ENCODE measurements at regions not wholly inside any gene's neighbourhood (a gene's known extent, or its start where the extent isn't known, plus 50 kb on each side); places are given as distances from the start of the nearest gene placed in this dataset.

- peaks cover 34% of the 10 kb centered on the region for H3K27me3 ChIP-seq
- H3K4me1 ChIP-seq (ENCODE audit: low read depth), result no peaks in the 10 kb centered on the region
- no peak overlapping the region for H3K27ac ChIP-seq
- H3K9me3 ChIP-seq (ENCODE audit: low read depth), result no peaks in the 10 kb centered on the region
- no peak for DNase-seq (ENCODE audit: low read depth in 1 of 2, low spot score in 1 of 2)
- no peak overlapping the region for H3K4me3 ChIP-seq
- no peaks in the 10 kb centered on the region for H3K36me3 ChIP-seq
- no peak for TF ChIP-seq CTCF (IDR thresholded peaks at IDR 0.05; ENCODE audit: low read depth, low read length)
Observed at GRCh38 chr13:111516712-111517640, 196.5 kb downstream of the TEX29 start.

GRCh38 chr13:111517641-111518010, 197.2 kb downstream of the TEX29 start:
- Histone ChIP-seq H3K27ac (no peak overlapping the region), H3K27me3 (peaks cover 28% of the 10 kb centered on the region), H3K9me3 (ENCODE audit: low read depth) (no peaks in the 10 kb centered on the region), H3K36me3 (no peaks in the 10 kb centered on the region), H3K4me3 (no peak overlapping the region), H3K4me1 (ENCODE audit: low read depth) (no peaks in the 10 kb centered on the region)
- TF ChIP-seq CTCF (IDR thresholded peaks at IDR 0.05; ENCODE audit: low read depth, low read length), result no peak
- DNase-seq (ENCODE audit: low read depth in 1 of 2, low spot score in 1 of 2), result no peak

GRCh38 chr13:111518161-111518792, 197.8 kb downstream of the TEX29 start:
- DNase-seq (ENCODE audit: low read depth in 1 of 2, low spot score in 1 of 2), result no peak
- H3K9me3 ChIP-seq (ENCODE audit: low read depth), result no peaks in the 10 kb centered on the region
- peaks cover 27% of the 10 kb centered on the region for H3K27me3 ChIP-seq
- no peaks in the 10 kb centered on the region for H3K36me3 ChIP-seq
- H3K4me1 ChIP-seq (ENCODE audit: low read depth), result no peaks in the 10 kb centered on the region
- TF ChIP-seq CTCF (IDR thresholded peaks at IDR 0.05; ENCODE audit: low read depth, low read length), result no peak
- no peak overlapping the region for H3K4me3 ChIP-seq
- H3K27ac ChIP-seq, result no peak overlapping the region

- Histone ChIP-seq H3K27ac (no peak overlapping the region), H3K27me3 (peaks cover 22% of the 10 kb centered on the region), H3K9me3 (ENCODE audit: low read depth) (no peaks in the 10 kb centered on the region), H3K4me3 (no peak overlapping the region), H3K4me1 (ENCODE audit: low read depth) (no peaks in the 10 kb centered on the region), H3K36me3 (no peaks in the 10 kb centered on the region)
- no peak for TF ChIP-seq CTCF (IDR thresholded peaks at IDR 0.05; ENCODE audit: low read depth, low read length)
- no peak for DNase-seq (ENCODE audit: low read depth in 1 of 2, low spot score in 1 of 2)
Observed at GRCh38 chr13:111519041-111519440, 198.6 kb downstream of the TEX29 start.

- peaks cover 22% of the 10 kb centered on the region for H3K27me3 ChIP-seq
- H3K4me3 ChIP-seq, result no peak overlapping the region
- no peak for DNase-seq (ENCODE audit: low read depth in 1 of 2, low spot score in 1 of 2)
- no peaks in the 10 kb centered on the region for H3K9me3 ChIP-seq (ENCODE audit: low read depth)
- H3K36me3 ChIP-seq, result no peaks in the 10 kb centered on the region
- no peak overlapping the region for H3K27ac ChIP-seq
- no peaks in the 10 kb centered on the region for H3K4me1 ChIP-seq (ENCODE audit: low read depth)
- no peak for TF ChIP-seq CTCF (IDR thresholded peaks at IDR 0.05; ENCODE audit: low read depth, low read length)
Observed at GRCh38 chr13:111519490-111520170, 199.2 kb downstream of the TEX29 start.

Data from cardiac muscle cell (in vitro differentiated cells and primary cell).